GM12892 (cell line): ENCODE measurements at regions not wholly inside any gene's neighbourhood (a gene's known extent, or its start where the extent isn't known, plus 50 kb on each side); places are given as distances from the start of the nearest gene placed in this dataset.

Experiments used
- POLR2A ChIP-seq: IDR thresholded peaks from 2 replicates; pipeline ENCODE4 v1.6.1; 2011; ENCODE audit warnings: low read depth, low read length, control low read depth
- POLR2AphosphoS5 ChIP-seq: IDR thresholded peaks from 2 replicates; pipeline ENCODE4 v1.6.1; 2011; ENCODE audit warnings: low read depth, low read length, control low read depth
- TAF1 ChIP-seq: IDR thresholded peaks from 2 replicates; pipeline ENCODE4 v1.6.1; 2011; ENCODE audit warnings: low read depth, mild to moderate bottlenecking, control low read depth, low read length, borderline replicate concordance

DNA sequence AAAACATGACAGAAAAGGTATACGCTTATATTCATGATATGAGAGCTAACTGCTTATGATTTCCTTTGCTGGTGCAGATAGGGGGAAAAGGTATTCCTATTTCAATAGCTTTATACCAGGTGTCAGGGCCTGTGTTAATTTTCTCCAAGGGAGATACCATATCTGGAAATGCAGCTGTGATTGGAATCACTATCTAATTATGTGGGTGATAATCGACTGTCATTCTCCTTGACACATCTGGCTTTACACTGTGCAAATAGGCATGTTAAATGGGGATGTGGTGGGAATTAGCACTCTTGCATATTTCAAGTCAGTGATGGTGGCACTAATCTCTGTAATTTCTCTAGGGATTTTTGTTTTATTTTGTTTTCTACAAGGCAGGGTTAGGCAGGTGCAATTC, 611.1 kb downstream of the CDH9 start:
- TF ChIP-seq POLR2A (no peak), POLR2AphosphoS5 (no peak), TAF1 (no peak)
